ENCODE measurements at regions not wholly inside any gene's neighbourhood (a gene's known extent, or its start where the extent isn't known, plus 50 kb on each side); places are given as distances from the start of the nearest gene placed in this dataset.

DNA sequence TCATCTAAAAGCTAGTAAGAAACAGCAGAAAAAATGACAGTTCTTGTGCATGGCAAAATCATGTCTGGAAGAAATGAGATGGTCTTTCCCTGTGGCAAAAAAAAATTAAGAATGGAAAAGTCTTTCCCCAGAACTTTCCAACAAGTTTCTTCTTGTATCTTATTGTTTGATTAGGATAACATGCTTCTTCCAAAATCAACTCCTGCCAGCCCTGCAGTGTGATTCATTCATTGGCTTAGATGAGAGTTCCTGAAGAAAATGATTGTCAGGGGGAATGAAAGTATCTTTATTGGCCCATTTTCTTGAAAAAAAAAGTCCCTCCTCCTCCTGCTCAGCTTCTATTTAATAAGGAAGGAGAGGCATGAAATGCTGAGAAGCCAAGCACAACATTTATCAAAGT, 407.7 kb downstream of the ARAP2 start:
- no peak for DNase-seq (ENCODE audit: low spot score)

DNA sequence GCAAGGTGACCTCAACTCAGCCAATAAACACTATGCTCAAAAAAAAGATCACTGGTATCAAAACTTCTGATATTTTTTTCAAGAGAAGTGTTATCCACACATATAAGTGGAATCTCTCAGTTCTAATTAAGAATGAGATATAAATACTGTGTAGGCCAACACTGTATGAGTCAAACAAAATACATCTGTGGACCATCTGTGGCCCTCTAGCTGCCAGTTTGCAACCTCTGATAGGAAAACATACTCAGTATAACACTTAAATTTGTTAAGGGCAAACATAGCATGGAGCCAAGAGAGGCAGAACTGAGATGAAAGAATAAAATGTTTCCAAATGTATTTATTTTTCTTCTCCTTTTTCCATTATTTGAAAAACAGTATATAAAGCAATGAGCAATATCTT, 377.3 kb downstream of the ARAP2 start:
- no peak for DNase-seq (ENCODE audit: low spot score)

DNA sequence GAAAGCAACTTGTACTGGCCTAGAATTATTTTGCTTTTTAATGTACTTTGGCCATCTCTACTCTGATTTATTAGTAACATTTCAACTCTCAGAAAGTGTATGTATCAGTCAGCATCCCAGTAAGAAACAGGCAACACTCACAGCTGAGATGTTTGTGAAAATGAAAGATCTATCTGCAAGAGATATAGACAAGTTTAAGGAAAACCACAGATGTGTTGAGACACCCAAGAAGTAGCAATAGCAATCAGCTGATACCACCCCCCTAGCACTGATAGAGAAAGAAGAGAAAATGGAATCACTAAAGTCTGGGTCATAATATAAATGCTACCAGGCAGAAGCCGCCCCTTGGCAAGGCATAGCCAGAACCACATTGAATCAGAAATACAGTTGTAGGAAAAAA, 372.0 kb downstream of the ARAP2 start:
- no peak for DNase-seq (ENCODE audit: low spot score)

DNA sequence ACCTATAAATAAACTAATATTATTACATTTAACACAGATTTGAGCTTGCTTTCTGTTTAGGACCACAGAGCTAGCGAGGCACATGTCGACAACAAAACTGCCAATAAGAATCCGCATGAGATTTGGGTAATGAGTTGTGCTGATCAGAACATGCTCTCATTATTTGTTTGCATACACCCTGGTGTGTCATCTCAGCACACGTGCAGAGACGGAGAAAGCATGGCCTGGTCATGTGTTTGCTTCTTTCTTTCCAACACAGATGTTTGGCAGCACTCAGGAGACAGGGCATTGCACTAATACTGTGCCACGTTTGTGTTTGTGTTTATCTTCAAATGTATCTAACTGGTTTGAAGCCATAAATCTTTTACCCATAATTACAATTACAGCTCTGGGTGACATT, 364.8 kb downstream of the ARAP2 start:
- no peak for DNase-seq (ENCODE audit: low spot score)

DNA sequence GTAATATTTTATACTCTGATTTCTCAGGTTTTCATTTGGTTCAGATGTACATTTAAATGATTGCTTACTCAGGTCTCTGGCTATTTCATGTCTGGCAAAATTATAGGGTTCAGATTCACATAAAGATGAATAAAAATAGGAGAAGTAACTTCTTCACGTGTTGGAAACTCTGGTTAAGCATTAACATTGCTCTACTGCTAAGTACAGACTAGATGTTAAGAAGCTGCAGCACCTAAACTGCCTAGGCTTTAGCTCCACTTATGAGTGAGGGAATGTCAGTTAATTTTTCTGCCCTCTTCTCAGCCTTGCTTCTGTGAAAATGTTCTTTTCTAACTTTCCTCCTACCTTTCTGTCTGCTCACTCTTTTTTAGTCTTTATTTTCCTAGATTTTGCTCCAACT, 361.2 kb downstream of the ARAP2 start:
- no peak for DNase-seq (ENCODE audit: low spot score)

DNA sequence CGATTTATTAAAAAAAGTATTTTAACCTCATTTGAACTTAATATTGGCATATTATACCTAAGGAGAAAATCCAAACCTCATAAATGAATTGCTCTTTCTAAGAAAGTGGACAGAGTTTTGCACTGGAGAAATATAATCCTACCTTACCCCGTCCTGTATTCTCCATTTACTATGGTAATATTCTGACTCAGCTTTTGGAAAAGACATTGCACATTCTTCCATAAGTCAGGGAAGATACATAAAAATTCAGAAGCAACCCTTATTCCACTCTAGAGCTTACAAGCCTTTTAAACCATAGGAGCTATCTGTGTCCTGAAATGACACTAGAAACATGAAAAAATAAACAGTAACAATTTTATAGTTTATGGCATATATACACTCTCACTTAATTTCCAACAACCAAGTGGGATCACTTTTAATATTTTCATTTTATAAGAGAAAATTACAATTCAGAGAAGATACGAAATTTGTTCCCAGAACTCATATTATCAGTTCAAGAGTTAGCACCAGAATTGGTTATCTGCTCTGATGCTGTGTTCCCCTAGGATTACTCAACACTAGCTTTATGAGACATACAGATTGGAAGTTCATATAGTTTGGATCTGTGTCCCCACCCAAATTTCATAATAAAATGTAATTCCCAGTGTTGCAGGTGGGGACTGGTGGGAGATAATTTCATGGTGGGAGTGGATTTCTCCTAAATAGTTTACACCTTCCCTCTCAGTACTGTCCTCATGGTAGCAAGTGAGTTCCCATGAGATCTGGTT, 359.4 kb downstream of the ARAP2 start:
- DNase-seq (ENCODE audit: low spot score) = no peak

DNA sequence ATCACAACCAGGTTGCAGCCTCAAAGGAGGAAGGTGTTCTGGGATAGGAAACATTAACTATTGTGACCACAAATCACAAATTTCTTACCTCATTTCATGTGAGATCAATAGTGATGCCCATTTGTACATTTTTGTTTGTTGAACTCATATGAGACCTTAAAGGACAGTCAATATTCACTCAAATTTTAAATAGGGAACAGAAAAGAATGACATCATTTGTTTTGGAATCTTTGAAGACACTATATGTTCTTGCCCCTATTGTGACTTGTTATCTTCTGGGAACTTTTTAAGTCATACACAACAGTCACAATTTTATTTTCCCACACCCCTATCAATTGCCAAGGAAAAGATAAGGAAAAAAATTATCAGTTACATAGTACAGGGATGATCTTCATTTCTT, 346.5 kb downstream of the ARAP2 start:
- DNase-seq (ENCODE audit: low spot score) = no peak

DNA sequence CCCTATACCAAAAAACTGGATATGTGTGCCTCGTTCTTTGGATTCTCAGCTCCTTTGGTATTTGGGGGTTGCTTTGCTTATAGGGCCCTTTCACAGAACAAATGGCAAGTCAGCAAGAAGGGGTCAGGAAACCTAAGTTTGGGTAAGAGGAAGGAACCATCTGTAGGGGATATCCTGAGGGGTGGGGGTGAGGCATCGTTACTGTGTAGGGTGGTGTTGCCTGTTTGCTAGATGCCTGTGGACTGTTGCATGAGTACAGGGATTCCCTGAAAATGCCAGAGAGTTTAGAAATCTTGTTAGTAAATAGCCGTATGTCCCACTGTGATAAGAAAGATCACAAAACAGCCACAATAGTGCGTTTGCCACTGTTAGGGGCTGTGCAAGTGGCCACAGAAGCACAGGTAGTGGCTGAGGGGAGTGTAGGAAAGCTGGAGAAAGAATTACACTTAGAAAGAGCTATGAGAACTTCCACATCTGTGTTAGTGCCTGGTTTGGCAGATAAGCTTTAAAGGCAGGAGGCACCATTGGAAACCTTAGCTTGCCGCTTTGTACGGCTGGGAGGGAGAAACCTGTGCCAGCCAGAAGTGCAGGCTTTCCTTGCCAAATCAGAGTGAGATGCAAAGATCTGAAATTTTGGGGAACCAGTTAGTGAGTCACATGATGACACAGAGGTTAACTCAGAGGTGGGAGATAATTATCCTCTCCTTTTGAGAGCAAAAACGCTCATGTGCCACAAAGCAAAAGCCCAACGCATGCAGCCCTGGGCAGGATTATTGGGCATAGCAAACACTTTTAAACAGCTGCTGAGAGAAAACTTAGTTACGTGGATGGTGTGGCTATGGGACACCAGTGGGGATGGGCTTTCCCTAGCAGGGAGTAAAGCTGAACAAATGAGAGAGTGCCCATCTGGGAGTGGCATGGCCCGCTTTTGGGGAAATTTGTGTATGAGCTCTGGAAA, 343.7 kb downstream of the ARAP2 start:
- no peak for DNase-seq (ENCODE audit: low spot score)

DNA sequence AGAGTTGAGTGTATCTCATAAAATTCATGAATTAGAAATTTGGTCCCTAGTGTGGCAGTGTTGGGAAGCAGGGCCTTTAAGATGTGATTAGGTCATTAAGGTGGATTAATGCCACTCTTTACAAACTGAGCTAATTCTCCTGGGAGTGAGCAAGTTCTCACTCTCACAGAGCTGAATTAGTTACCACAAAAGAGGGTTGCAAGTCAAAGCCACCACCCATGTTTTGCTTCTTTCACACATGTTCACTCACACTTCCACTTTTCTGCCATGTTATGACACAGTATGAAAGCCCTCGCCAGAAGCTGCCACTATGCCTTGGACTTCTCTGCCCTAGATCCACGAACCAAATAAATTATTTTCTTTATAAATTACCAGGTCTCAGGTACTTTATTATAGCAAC, 332.1 kb downstream of the ARAP2 start:
- no peak for DNase-seq (ENCODE audit: low spot score)

DNA sequence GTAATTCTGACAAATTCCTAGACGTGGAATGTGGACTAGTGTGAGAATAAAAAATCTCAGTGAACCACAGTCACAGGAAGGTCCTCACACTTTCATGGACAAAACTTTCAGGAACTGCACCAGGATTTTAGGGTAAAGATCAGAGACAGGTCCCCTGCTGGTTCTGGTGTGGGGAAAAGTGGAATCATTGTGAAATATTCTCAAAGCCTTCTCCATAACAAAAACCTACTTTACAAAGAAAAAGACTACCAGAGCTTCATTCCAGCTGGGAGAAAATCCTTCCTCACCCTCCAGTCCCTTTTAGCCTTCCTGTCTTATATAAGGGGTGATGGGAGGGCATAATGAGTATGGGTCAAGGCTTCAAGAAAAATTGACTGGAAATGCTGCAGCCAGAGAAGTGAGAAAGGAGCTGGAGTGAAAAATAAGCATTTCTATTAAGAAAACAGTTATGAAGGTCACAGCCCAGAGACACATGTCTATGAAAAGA, 325.8 kb downstream of the ARAP2 start:
- DNase-seq (ENCODE audit: low spot score) = no peak

DNA sequence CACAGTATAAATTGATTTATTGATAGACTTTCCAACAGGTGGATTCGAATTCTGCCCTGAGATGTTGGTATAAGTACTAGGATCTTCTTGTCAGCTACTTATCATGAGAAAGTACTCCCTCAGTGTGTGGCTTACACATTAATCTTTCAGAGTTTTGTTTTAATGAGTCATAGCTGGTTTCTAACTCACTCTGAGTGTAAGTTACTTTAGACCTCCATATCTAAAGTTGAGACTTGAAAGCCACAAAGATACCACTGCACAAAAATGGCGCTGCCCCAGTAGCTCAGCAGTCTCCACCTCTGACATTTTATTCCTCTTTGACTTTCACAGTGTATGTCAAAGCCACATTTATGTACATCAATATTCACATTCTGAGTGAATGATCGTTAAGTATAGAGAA, 318.5 kb downstream of the ARAP2 start:
- DNase-seq (ENCODE audit: low spot score) = no peak

DNA sequence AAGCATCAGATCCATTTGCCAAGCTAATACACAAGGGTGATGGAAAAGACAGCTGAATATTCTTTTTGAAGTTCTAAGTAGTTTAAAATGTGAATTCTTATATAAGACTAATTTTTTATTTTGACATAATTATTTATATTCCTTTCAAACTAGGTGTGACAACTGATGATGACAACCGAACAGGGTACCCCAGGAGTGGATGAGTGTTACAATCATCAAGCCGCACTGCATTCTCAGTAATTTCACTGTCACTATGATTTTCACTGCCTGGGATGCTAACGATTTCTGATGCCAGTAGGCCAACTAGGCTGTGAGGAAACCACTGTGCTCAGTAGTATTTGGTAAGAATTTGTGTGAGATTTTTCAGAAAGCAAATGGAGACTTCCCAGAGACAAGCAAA, 317.5 kb downstream of the ARAP2 start:
- DNase-seq (ENCODE audit: low spot score) = no peak

DNA sequence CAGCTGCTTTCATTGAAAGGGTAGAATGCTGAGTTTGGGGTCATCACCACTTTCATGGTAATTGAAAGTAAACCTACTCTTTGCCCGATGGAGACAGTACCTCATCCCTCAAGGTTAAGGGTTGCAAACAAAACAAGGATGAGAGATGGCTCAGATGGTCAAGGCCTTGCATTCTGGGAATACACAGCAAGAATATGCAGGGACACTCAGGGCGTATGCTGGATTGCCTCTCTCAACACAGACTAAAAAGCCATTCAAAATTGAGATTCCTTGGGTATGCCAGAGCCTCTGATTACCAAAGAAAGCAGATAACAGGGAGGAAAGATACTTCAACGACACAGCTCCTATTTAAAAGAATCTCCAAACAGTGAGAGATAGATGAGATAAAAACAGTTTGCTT, 310.4 kb downstream of the ARAP2 start:
- peak; percentile 3 for DNase-seq (ENCODE audit: low spot score)

DNA sequence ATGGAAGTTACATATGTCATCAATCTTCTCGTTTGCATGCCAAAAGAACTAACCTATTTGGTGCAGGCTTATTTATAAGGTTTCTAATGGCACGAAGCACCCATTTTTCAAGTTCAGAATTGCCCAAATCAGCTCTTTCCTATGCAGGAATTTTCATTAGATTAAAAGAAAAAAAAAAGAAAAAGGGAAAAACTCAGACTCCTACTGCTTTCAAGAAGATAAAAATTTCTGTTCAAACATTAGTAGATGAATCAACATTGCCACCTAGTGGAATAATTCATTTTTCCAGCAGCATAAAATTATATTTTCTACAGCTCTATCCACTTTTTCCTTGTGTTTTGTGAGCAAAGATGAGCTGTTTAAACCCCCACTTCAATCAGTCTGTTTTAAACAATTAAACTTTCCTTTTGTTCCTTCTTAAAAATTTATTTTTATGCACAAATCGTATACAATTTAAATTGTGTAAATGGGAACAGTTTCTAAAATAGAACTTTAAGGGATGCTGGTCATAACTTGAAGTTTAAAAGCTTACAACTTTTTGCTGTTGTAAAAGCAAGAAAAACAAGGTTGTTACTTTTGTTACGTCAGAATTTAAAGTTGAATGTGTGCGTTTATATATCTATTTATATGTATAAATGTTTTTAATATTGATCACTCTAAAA, 309.9 kb downstream of the ARAP2 start:
- peak; percentile 69 for DNase-seq (ENCODE audit: low spot score)

DNA sequence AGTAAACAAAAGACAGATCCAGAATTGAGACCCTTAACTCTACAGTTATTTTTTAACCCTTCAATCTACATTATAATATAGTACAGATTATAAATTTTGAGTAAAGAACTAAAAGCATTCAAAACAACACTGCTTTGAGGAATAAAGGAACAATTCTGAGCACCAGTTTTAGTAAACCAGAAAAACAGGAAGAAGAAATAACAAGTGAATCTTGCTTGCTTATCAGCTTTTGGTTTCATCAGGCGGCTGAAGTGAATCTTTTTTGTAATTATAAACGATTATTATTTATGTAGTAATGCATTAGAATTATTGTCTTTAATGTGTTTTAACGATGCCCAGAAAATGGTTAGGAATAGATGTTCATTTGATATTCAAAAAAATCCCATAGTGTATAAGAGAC, 305.4 kb downstream of the ARAP2 start:
- no peak for DNase-seq (ENCODE audit: low spot score)

DNA sequence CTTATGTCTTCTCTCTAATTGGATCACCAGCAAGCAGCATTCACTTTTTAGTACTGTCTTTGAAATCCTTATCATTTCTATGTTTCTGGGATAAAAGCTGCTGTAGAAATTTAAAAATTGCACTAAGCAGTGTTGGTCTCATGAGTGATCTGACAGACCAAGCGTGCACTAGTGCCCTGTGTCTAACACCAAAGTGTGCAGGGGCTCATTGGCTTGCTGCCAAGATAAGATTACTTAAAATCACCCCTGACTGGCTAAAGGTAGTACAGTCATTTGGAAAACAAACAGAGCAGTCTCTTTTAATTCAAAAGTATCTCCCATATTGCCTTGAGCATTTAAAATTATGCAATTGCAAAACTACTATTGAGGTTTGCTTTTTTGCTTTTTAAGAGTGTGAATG, 304.6 kb downstream of the ARAP2 start:
- DNase-seq (ENCODE audit: low spot score) = no peak

DNA sequence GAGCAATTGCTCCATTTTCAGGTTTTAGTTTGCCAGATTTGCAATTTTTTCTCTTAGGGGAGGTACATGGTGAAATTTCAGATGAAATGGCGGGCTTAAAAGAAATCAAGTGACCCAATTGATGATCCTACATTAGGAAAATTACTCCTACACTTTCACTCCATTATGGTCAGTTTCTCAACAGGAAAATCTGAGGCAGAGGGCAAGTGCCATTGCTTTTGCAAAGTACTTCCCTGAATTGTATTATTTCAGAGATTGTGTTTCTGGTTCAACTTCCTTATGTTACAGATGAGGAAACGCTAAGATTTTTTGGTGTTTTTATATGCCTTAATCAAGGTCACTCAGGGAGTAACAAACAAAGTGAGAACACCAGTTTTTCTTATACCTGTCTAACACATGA, 302.2 kb downstream of the ARAP2 start:
- no peak for DNase-seq (ENCODE audit: low spot score)

DNA sequence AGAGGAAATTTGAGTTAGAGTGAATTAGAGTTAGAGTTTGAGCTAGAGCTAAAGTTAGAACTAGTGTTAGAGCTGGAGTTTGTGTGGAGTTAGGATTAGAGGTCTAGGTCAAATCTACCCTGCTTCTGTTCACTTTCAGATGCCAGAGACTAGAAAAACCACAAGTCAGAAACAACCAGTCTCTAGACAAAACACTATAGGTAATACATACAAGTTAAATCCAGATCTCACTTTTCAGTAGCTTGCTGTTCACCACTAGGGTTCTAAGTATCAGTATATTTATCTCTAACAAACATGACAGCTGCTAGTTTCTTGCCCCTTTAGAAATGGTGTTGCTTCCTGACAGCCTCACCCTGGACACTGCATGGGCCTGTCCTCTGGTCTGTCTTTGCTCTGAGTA, 300.7 kb downstream of the ARAP2 start:
- no peak for DNase-seq (ENCODE audit: low spot score)

DNA sequence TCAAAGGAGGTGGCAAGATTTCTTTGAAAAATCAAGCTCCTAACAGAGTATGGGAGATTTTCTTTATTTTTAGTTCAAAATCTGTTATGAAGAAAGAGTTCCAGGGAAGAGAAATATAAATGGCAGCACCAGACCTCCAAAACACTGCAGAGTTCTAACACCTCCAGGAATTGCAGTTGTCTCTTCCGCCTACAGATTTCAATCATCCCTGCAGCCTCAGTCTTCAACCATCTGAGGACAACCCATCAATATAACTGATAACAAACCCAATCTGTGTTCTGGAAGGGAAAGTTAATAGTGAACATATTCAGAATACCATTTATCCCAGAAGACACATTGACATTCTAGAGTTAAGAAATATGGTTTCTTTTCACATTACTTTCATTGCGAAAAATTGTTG, 296.1 kb downstream of the ARAP2 start:
- DNase-seq (ENCODE audit: low spot score) = no peak

DNA sequence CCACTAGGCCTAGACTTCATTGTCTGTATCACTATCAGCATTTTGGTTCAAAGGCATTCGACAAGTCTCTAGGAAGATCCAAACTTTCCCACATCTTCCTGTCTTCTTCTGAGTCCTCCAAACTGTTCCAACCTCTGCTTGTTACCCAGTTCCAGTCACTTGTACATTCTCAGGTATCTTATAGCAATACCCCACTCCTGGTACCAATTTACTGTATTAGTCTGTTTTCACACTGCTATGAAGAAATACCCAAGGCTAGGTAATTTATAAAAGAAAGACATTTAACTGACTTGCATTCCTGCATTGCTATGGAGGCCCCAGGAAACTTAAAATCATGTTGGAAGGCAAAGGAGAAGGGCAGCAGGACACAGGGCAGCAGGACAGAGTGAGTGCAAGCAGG, 293.9 kb downstream of the ARAP2 start:
- no peak for DNase-seq (ENCODE audit: low spot score)

DNA sequence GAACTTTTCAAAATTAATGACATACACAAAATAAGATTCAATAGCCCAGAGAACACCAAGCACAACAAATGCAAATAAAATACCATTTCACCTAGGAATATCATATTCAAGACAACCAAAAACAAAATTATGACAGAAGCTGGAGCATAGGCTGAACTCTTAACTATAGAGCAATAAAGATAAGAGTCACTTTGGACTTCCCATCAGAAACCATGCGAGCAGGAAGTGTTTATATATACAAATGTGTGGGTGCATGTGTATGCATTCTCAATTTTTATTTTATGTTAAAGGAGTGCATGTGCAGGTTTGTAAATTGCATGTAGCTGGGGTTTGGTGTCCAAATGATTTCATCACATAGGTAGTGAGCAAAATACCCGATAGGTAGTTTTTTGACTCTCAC, 291.6 kb downstream of the ARAP2 start:
- no peak for DNase-seq (ENCODE audit: low spot score)

DNA sequence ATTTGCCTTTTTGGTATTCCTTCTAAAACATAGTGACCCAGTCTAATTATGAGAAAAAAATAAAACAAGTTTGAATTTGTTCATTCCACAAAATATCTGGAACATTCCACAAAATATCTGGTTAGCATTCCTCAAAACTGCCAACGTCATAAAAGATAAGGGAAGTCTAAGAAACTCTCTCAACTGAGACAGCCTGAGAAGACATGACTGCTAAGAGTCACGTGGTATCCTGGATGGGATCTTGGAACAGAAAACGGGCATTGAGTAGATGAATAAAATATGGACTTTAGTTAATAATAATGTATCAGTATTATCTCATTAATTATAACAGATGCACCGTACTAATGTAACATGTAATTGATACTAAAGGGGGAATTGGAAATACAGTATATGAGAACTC, 280.9 kb downstream of the ARAP2 start:
- DNase-seq (ENCODE audit: low spot score) = no peak
